OCI-LY7 (cell line): ENCODE measurements at regions not wholly inside any gene's neighbourhood (a gene's known extent, or its start where the extent isn't known, plus 50 kb on each side); places are given as distances from the start of the nearest gene placed in this dataset.

Source experiments
- BruUV-seq: library from RNA; stranded (reverse); fragments of 400-500 nt; replicated peaks from 2 replicates; lab custom pipeline; 2021; lab: Mats Ljungman, UMichigan
- CTCF ChIA-PET: fragments of 300-600 bp; sonication (Branson Sonifier 250); formaldehyde crosslinking; loops from one replicate; lab custom pipeline; 2022; ENCODE audit warnings: antibody characterized with exemption; ENCODE audit not compliant: unreplicated experiment; lab: Charles Lee
- POLR2A ChIA-PET: fragments of 300-600 bp; sonication (Branson Sonifier 250); formaldehyde crosslinking; loops from one replicate; lab custom pipeline; 2022; ENCODE audit warnings: antibody characterized with exemption; lab: Charles Lee
- DNase-seq: peaks from one replicate; pipeline ENCODE4 v3.0.0-alpha.2; 2015; ENCODE audit warnings: low spot score
- H2AFZ ChIP-seq: fragments of 200-600 bp; sonication (generic), shearing (Covaris generic); 2 replicates; pipeline ENCODE4 v1.6.1; 2014; ENCODE audit warnings: mild to moderate bottlenecking, antibody characterized with exemption, low read length, moderate library complexity
- H3K27ac ChIP-seq: fragments of 200-600 bp; sonication (generic); 2 replicates; pipeline ENCODE4 v1.5.1; 2014; ENCODE audit warnings: mixed run types, low read depth, mild to moderate bottlenecking, moderate library complexity, low read length, inconsistent platforms; ENCODE audit not compliant: poor library complexity, severe bottlenecking
- H3K36me3 ChIP-seq: fragments of 200-600 bp; sonication (generic); 2 replicates; pipeline ENCODE4 v1.6.1; 2014; ENCODE audit warnings: mild to moderate bottlenecking, antibody characterized with exemption, low read length, moderate library complexity, mixed read lengths; ENCODE audit not compliant: insufficient read depth
- H3K4me1 ChIP-seq: fragments of 200-600 bp; sonication (generic); 2 replicates; pipeline ENCODE4 v1.5.1; 2014; ENCODE audit warnings: mild to moderate bottlenecking, low read length; ENCODE audit not compliant: insufficient read depth, poor library complexity, severe bottlenecking
- H3K4me2 ChIP-seq: fragments of 200-600 bp; sonication (generic); 2 replicates; pipeline ENCODE4 v1.6.1; 2014; ENCODE audit warnings: mild to moderate bottlenecking, low read length
- H3K4me3 ChIP-seq: fragments of 200-600 bp; sonication (generic); 2 replicates; pipeline ENCODE4 v1.5.1; 2014; ENCODE audit warnings: mild to moderate bottlenecking, low read depth, low read length; ENCODE audit not compliant: poor library complexity, severe bottlenecking
- H3K79me2 ChIP-seq: fragments of 200-600 bp; sonication (generic); 2 replicates; pipeline ENCODE4 v1.6.1; 2016; ENCODE audit warnings: low read depth, mild to moderate bottlenecking, low read length, moderate library complexity, mixed read lengths; ENCODE audit not compliant: insufficient read depth
- H3K9me2 ChIP-seq: fragments of 200-600 bp; sonication (generic); 2 replicates; pipeline ENCODE4 v1.6.1; 2016; ENCODE audit warnings: mild to moderate bottlenecking, low read length, mixed read lengths; ENCODE audit not compliant: insufficient read depth
- H3K9me3 ChIP-seq: fragments of 200-600 bp; sonication (generic); 2 replicates; pipeline ENCODE4 v1.6.1; 2014; ENCODE audit warnings: mild to moderate bottlenecking, mixed run types, low read length, mixed read lengths
- H4K20me1 ChIP-seq: fragments of 200-600 bp; sonication (generic); 2 replicates; pipeline ENCODE4 v1.6.1; 2014; ENCODE audit warnings: mild to moderate bottlenecking, antibody characterized with exemption, low read length, moderate library complexity, mixed read lengths; ENCODE audit not compliant: insufficient read depth
- CTCF ChIP-seq: fragments of 200-600 bp; sonication (generic); conservative IDR thresholded peaks from 2 replicates; pipeline ENCODE4 v1.5.1; 2014; ENCODE audit warnings: mild to moderate bottlenecking, antibody characterized with exemption, low read length, moderate library complexity, mixed read lengths
- EZH2phosphoT487 ChIP-seq: fragments of 200-600 bp; sonication (generic); IDR thresholded peaks from 2 replicates; pipeline ENCODE4 v1.6.1; 2018; ENCODE audit warnings: low read depth, borderline replicate concordance, mild to moderate bottlenecking, mixed run types, antibody characterized with exemption, low read length, moderate library complexity, mixed read lengths
- intact Hi-C: fragments of 100-400 bp; cut with micrococcal nuclease; formaldehyde crosslinking; loops from one replicate; pipeline ENCODE4 v1.10.0; 2022; ENCODE audit not compliant: unreplicated experiment

- Histone ChIP-seq H3K36me3 (no peaks in the 10 kb centered on the region), H3K4me1 (no peaks in the 10 kb centered on the region), H3K27ac (no peak overlapping the region), H4K20me1 (no peaks in the 10 kb centered on the region), H3K4me2 (no peak overlapping the region), H3K9me2 (no peaks in the 10 kb centered on the region), H3K79me2 (no peaks in the 10 kb centered on the region), H2AFZ (no peak overlapping the region), H3K4me3 (no peak overlapping the region), H3K9me3 (no peaks in the 10 kb centered on the region)
- CTCF ChIA-PET, result no interaction called here
- BruUV-seq, result no TSS peak
- no peak for DNase-seq
- intact Hi-C loops, result no loop called here
- POLR2A ChIA-PET, result no interaction called here
- TF ChIP-seq CTCF (no peak), EZH2phosphoT487 (no peak)
Observed at GRCh38 chr2:67008155-67008554, 389.0 kb upstream of the ETAA1 start.

GRCh38 chr2:67012165-67012564, 385.0 kb upstream of the ETAA1 start:
- Histone ChIP-seq H3K36me3 (no peaks in the 10 kb centered on the region), H3K9me2 (no peaks in the 10 kb centered on the region), H3K9me3 (no peaks in the 10 kb centered on the region), H2AFZ (no peak overlapping the region), H3K79me2 (no peaks in the 10 kb centered on the region), H4K20me1 (no peaks in the 10 kb centered on the region), H3K4me2 (no peak overlapping the region), H3K4me1 (no peaks in the 10 kb centered on the region), H3K4me3 (no peak overlapping the region), H3K27ac (no peak overlapping the region)
- no peak for DNase-seq
- CTCF ChIA-PET, result no interaction called here
- TF ChIP-seq EZH2phosphoT487 (no peak), CTCF (no peak)
- no TSS peak for BruUV-seq
- POLR2A ChIA-PET, result no interaction called here
- intact Hi-C loops, result no loop called here

- Histone ChIP-seq H3K36me3 (no peaks in the 10 kb centered on the region), H3K79me2 (no peaks in the 10 kb centered on the region), H3K4me2 (no peak overlapping the region), H2AFZ (no peak overlapping the region), H3K4me3 (no peak overlapping the region), H3K9me3 (no peaks in the 10 kb centered on the region), H3K9me2 (no peaks in the 10 kb centered on the region), H4K20me1 (no peaks in the 10 kb centered on the region), H3K4me1 (no peaks in the 10 kb centered on the region), H3K27ac (no peak overlapping the region)
- ChIA-PET POLR2A (no interaction called here), CTCF (no interaction called here)
- TF ChIP-seq CTCF (no peak), EZH2phosphoT487 (no peak)
- no peak for DNase-seq
- intact Hi-C loops, result no loop called here
- no TSS peak for BruUV-seq
Observed at GRCh38 chr2:67013821-67014220, 383.3 kb upstream of the ETAA1 start.
